HG03135 (cell line): ENCODE measurements at regions not wholly inside any gene's neighbourhood (a gene's known extent, or its start where the extent isn't known, plus 50 kb on each side); places are given as distances from the start of the nearest gene placed in this dataset.
"Not testable (repeated sequence)": the region's sequence is repeated elsewhere in the genome, so short reads cannot be mapped to it uniquely, and the experiment has no call there.

Experiments used
- ATAC-seq: cut with Tn5 transposase; IDR thresholded peaks from one replicate; pipeline ENCODE4 v1.9.1; 2021; ENCODE audit warnings: mild to moderate bottlenecking, moderate library complexity; ENCODE audit not compliant: unreplicated experiment

DNA sequence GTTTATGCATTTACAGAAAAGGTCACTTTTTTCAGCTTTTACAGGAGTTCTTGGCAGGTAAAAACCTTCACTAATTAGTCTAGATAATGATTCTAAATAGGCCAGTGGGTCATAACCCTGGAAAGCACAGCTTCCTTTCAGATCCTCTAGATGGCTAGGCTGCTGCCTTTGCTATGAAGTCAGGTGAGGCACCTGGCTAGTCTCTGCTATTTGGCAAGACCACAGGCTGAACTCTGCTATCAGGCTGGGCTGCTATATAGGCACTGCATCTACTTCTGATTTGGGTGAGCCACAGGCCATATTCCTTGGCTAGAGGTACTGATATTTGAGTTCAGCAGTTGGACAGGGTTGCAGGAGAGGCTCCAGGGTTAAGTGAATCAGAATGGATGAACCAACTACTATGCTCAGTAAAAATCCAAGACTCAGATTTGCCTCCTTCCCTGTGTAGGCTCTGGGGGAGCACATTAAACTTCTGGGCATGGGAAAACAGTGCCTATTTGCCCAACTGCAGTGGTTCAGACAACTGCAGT is 665.7 kb upstream of the TBL1XR1 start:
- no peak for ATAC-seq

DNA sequence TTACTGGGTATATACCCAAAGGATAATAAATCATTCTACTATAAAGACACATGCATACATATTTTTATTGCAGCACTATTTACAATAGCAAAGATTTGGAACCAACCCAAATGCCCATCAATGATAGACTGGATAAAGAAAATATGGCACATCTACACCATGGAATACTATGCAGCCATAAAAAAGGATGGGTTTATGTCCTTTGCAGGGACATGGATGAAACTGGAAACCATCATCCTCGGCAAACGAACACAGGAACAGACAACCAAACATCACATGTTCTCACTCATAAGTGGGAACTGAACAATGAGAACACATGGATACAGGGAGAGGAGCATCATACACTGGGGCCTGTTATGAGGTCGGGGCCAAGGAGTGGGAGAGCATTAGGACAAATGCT is 665.0 kb upstream of the KCNMB2 start:
- ATAC-seq = not testable (repeated sequence)

DNA sequence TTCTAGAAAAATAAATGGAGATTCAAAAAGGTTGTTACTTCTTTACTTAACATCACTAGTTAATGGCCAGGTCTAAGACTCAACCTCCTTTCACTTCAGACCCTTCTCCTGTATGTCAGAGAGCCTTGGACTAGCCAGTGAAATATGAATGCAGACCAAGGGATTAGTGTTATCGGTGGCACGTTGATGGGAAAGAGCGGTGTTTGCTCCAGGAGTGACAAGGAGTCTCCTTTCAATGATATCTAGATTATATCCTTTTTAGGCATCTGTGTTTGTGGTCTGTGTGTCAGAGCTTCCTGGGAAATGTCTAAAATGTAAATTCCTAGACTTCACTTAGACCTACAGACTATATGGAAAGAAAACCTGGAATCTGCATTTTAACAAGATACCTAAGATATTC is 658.0 kb upstream of the KCNMB2 start:
- no peak for ATAC-seq

DNA sequence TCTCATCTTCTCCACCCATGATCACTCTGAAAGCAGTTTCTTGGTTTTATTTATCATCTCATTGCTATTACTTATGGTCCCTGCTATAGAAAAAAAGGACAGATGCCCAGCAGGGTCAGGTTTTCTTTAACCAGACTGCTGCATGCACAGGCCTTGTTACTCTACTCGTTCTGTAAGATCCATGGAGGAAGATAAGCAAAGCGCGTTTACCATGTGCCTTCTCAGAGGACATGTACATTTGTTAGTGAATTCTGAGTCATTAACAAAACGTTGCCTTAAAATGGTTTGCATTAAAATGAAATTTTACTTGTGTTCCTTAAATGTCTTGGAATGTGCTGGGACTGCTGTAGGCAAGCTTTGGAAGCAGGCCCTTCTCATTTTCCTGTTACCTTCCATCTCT is 657.3 kb upstream of the KCNMB2 start:
- no peak for ATAC-seq

GRCh38 chr3:177881351-177881750 is 654.9 kb upstream of the KCNMB2 start:
- ATAC-seq = no peak

DNA sequence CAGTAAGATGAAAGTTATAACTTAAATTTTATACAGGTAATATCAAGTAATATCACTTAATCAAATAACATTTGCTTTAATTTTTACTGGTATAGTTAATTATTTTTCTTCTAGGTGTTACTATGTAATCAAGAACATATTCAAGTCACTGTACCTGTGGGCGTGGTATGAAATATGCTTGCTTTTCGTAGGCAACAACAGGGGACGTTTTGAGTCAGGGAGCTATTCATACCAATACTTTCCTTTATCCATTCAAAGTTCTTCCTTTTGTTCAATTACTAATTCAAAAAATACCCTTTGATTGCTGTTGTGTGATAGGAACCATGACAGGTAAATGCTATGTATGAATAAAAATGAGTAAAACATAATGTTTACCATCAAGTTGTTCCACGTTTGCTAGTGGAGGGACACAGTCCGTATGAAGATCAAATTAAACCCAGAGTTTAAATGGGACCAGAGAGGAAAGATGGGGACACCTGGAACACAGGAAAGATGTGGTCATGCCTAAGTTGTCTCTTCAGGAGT is 654.0 kb upstream of the KCNMB2 start:
- no peak for ATAC-seq

DNA sequence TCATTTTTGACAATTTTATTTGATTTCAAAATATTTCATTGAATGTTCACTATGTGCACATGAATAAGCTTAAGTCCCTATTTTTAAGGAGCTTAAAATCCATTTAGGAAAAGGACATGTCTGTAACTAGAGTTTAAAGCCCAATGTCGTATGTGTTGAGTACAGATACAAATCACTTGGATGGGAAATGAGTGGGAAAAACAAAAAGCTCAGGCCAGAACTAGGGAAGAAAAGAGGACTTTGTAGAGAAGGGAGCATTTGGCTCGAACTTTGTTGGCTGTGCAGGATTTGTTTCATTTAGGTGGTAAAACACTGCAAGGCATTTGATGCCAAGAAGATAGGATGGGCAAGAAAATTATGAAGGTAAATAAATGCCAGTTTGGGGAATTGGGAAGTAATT is 653.1 kb upstream of the KCNMB2 start:
- ATAC-seq = no peak

- ATAC-seq = no peak
These were observed 652.3 kb upstream of the KCNMB2 start for GRCh38 chr3:177883957-177884356.

DNA sequence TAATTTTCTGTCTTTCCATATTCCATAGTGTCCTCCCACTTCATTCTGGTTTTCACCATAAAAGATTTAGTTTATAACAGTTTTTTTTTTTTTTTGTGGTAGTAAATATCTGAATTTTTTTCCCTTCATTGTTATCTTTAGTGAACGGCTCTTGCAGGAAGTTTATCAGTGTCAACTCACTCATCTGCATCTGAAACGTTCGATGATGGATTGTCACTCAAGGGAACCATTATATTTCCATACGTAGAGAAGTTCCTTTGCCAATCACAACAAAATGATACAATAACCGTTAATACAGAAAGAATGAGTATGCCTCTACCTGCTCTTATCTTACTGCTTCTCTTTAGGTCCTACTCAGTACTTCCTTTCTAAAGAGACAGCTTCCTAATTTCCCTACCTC is 651.2 kb upstream of the KCNMB2 start:
- ATAC-seq = no peak

DNA sequence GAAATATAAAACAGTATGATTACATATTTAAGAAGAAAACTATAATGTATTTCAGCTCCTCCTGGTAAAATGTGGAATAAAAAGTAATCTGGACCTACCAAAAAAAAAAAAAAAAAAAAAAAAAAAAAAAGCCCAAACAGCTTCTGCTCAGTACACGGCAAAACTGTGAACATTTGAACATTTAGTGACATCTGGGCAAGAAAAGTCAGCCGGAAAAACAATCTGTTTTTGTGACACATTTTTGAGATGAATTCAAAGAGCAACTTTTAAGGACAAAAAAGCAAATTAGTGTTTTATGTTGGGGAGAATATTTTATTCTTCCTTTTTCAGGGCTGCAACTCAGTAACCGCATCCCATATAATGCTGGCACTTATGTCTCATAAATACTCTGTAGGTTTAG is 649.7 kb upstream of the KCNMB2 start:
- ATAC-seq = no peak

DNA sequence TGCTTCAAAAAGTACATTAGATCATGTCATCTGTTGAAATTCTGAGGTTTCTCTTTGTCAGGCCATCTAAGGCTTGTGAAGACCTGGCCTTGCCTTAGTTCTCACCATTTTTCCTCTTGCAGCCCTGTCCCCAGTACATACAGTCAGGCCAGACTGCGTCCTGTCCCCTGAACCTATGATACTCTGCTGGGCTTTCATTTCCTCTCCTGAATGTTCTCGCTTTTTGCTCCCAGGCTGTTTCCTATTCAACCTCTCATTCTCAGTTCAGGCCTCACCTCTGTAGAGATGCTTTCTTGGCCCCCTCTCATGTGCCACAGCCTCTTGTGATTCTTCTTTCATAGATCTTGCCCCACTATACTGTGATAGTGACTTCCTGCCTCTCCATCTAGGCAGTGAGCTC is 648.8 kb upstream of the KCNMB2 start:
- no peak for ATAC-seq

DNA sequence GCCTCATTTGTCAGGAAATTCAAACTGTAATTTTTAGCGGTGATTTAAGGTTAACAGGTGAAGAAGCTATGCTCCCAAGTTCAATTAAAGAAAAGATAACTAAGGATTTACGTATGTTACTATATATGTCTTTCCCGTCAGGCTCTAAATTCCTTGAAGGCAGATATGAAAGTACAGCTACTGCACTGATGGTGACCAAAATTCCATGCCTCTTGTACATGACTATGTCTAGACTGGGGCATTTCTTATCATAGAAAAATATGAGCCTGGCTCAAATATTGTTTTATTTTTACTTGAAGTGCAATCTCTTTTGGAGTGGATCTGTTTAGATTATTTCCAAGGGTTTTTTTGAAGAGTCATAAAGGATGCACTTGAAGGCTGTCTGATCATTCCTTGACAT is 647.1 kb upstream of the KCNMB2 start:
- ATAC-seq = no peak

DNA sequence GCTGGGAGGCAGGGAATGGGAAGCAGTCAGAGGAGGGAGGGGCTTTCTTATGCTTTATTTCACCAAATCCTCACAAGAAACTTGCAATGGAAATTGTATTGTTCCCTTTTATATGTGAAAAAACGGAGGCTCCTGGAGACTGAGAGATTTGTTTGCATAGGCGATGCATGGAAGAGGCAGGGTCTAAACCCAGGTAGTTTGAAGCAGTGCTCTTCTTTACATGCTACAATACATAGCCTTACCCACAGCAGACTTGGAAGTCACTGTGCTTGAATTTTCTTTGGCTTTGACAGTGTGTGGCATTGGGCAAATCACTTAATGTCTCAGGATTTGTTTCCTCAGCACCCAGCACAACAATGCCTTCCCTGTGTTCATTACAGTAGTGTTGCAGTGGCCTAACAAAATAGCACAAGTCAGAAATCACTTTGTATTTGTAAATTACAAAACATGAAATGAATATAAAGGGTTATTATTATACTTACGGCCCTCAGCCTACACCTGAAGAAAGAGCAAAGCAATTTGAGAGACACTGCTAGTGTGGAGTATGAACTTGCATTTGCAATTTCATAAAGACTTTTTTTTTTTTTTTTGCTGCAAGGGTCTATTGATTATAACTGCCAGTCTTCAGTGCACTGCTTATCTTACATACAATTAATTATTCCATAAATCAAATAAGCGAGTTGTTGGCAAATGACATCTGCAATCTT is 646.4 kb upstream of the KCNMB2 start:
- no peak for ATAC-seq

- ATAC-seq = no peak
These were observed 645.9 kb upstream of the KCNMB2 start for GRCh38 chr3:177890359-177890683.

DNA sequence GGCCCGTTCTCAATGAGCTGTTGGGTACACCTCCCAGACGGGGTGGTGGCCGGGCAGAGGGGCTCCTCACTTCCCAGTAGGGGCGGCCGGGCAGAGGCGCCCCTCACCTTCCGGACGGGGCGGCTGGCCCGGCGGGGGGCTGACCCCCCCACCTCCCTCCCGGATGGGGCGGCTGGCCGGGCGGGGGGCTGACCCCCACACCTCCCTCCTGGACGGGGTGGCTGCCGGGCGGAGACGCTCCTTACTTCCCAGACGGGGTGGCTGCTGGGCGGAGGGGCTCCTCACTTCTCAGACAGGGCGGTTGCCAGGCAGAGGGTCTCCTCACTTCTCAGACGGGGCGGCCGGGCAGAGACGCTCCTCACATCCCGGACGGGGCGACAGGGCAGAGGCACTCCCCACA is 644.7 kb upstream of the KCNMB2 start:
- ATAC-seq = not testable (repeated sequence)

DNA sequence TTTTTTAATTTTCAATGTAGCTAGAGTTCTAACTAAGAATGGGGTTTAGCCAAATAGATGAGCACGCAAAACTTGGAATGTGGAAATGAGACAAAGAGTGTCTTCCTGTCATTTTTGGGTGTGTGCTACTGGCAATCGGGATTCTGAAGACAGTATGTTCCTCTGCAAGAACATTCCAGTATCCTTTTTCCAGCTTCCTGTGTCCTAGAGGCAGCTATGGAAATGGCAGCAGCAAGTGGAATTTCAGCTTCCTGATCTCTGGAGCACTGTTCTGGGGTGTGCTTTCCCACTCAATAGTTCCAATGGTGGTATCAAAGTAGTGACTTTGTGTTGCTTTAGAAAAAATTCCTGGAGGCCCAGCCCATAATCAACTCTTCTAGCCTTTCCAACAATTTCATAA is 642.9 kb upstream of the KCNMB2 start:
- ATAC-seq = no peak

DNA sequence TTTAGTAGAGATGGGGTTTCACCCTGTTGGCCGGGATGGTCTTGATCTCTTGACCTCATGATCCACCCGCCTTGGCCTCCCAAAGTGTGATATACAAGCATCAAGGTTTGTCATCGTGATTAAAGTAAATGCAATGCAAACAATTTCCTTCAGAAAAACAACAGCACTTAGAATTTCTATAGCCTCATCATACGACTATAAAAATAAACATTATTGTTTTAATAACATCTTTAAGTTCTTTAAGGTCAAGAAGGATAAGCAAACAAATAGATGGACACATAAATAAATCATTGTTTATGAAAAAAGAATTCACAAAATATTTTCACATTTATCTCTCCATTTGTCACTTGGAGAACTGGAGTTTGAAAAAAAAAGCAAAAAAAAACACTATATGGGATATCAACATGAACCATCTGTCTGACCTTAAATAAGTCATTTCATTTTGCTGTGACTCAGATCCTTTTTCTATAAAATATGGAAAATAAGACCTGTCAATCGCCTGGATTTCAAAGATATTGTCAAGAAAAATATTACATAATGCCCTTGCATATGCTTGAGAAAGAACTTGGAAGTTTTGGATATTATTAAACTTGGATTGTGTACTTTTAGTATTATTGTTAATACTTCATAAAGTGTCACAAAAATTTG is 642.0 kb upstream of the KCNMB2 start:
- ATAC-seq = no peak

GRCh38 chr3:177898185-177898584 is 638.1 kb upstream of the KCNMB2 start:
- no peak for ATAC-seq

- no peak for ATAC-seq
These were observed 636.8 kb upstream of the KCNMB2 start for GRCh38 chr3:177899275-177900067.

DNA sequence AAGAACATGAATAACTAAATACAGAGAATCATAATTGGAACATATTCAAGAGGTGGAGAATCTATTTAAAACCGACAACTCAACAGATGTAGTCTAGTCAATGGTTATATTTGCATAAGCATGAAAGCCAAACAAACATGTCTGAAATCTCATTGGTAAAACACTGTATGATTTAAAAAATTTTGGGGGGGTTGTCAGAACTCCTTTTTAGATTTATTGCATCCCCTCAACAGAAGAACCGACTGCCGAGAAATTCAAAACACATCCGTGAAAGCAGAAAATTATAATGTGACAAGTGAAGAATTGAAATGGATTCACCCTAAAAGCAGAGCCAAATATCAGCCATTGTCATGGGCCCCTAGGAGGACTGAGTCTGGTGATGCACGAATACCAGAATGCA is 633.4 kb upstream of the KCNMB2 start:
- no peak for ATAC-seq

DNA sequence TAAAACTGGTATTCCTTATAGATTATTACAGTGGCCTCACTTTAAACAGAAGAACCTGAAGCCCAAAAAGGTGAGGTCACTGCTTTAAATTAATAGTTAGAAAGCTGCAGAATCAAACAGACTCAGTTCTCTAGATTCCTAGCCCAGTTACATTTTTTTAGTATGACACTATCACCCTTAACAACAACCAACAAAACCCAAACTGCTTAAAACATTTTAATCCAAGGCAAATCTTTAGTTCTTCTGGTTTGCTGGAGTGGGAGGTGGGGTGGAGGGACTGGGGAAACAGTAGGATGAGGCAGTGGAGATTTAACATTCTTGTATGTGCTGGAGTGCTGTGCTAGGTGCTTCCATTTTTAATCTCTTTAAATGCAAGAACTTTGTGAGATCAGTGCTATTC is 631.6 kb upstream of the KCNMB2 start:
- no peak for ATAC-seq
